SK-N-MC (cell line): ENCODE measurements at regions not wholly inside any gene's neighbourhood (a gene's known extent, or its start where the extent isn't known, plus 50 kb on each side); places are given as distances from the start of the nearest gene placed in this dataset.
A peak's percentile ranks its signal among the peaks of the same experiment; 100 is the strongest.

Source experiments
- DNase-seq: peaks from one replicate; pipeline ENCODE4 v3.0.0-alpha.2; 2011; ENCODE audit warnings: low read depth, low spot score
- H3K27ac ChIP-seq: fragments of 200-600 bp; sonication (generic); 2 replicates; pipeline ENCODE4 v1.5.1; 2016; ENCODE audit warnings: mixed run types
- H3K36me3 ChIP-seq: fragments of 200-600 bp; sonication (generic); 2 replicates; pipeline ENCODE4 v1.6.1; 2017; ENCODE audit warnings: antibody characterized with exemption, low read length, mixed read lengths; ENCODE audit not compliant: insufficient read depth
- H3K4me3 ChIP-seq: fragments of 200-600 bp; sonication (generic); 2 replicates; pipeline ENCODE4 v1.5.1; 2016
- H3K9ac ChIP-seq: fragments of 200-600 bp; sonication (generic); 2 replicates; pipeline ENCODE4 v1.8.0; 2017; ENCODE audit warnings: mixed run types, mixed read lengths; ENCODE audit not compliant: insufficient read length
- H3K9me3 ChIP-seq: fragments of 200-600 bp; sonication (generic); 2 replicates; pipeline ENCODE4 v1.6.1; 2017; ENCODE audit warnings: low read depth, mild to moderate bottlenecking, antibody characterized with exemption, low read length, moderate library complexity, mixed read lengths
- EZH2 ChIP-seq: fragments of 200-600 bp; sonication (generic); IDR thresholded peaks from one replicate; pipeline ENCODE4 v1.6.1; 2017; ENCODE audit warnings: antibody characterized with exemption
- FOXP2 ChIP-seq: optimal IDR thresholded peaks from 2 replicates; pipeline ENCODE3; 2011; ENCODE audit warnings: mild to moderate bottlenecking, moderate library complexity; ENCODE audit not compliant: insufficient read depth; ENCODE audit errors: extremely low read length, control extremely low read depth
- POLR2AphosphoS5 ChIP-seq: IDR thresholded peaks from 2 replicates; pipeline ENCODE4 v1.6.1; 2012; ENCODE audit warnings: mild to moderate bottlenecking, low read depth, low read length, borderline replicate concordance

GRCh38 chr14:62097824-62098223 is 335.6 kb downstream of the SNAPC1 start:
- DNase-seq: no peak
- no peak overlapping the region for H3K9ac ChIP-seq
- TF ChIP-seq FOXP2 (no peak), EZH2 (no peak), POLR2AphosphoS5 (no peak)

DNA sequence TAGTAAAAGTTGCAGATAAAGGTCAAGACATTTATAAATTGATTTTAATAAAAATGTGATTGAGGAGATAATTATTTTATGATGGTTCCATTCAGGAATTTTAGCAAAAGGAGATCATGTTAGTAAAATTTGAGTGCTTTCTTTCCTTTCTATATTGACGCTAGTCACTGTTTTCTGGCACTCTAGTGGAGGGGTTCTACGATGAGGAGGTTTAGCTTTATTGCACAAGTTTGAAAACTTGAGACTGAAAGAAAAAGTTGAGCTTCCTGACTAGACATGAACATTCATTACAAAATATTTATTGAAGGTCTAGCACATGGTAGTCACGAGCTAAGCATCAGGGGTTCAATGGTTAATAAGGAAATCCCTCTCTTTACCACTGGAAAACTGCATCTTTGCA is 336.1 kb downstream of the SNAPC1 start:
- H3K27ac ChIP-seq: no peak overlapping the region
- TF ChIP-seq EZH2: no peak
- TF ChIP-seq FOXP2: no peak
- no peak for TF ChIP-seq POLR2AphosphoS5
- H3K36me3 ChIP-seq: no peaks in the 10 kb centered on the region
- H3K9ac ChIP-seq: no peak overlapping the region
- DNase-seq: no peak
- no peak overlapping the region for H3K4me3 ChIP-seq
- H3K9me3 ChIP-seq: no peaks in the 10 kb centered on the region

More at GRCh38 chr14:62097824-62098223, 335.6 kb downstream of the SNAPC1 start:
- Histone ChIP-seq H3K4me3 (no peak overlapping the region), H3K27ac (no peak overlapping the region), H3K36me3 (no peaks in the 10 kb centered on the region), H3K9me3 (no peaks in the 10 kb centered on the region)

GRCh38 chr14:62099091-62099490 is 336.9 kb downstream of the SNAPC1 start:
- H3K9me3 ChIP-seq: no peaks in the 10 kb centered on the region
- no peak overlapping the region for H3K9ac ChIP-seq
- H3K36me3 ChIP-seq: no peaks in the 10 kb centered on the region
- no peak for DNase-seq
- TF ChIP-seq FOXP2 (no peak), EZH2 (no peak), POLR2AphosphoS5 (no peak)
- no peak overlapping the region for H3K27ac ChIP-seq
- H3K4me3 ChIP-seq: no peak overlapping the region

- no peak overlapping the region for H3K27ac ChIP-seq
- TF ChIP-seq FOXP2: no peak
- no peak for TF ChIP-seq POLR2AphosphoS5
- no peak for TF ChIP-seq EZH2
- no peaks in the 10 kb centered on the region for H3K36me3 ChIP-seq
- H3K9ac ChIP-seq: no peak overlapping the region
- H3K9me3 ChIP-seq: no peaks in the 10 kb centered on the region
- DNase-seq: no peak
- no peak overlapping the region for H3K4me3 ChIP-seq
Measured at GRCh38 chr14:62101189-62101588, 339.0 kb downstream of the SNAPC1 start.

DNA sequence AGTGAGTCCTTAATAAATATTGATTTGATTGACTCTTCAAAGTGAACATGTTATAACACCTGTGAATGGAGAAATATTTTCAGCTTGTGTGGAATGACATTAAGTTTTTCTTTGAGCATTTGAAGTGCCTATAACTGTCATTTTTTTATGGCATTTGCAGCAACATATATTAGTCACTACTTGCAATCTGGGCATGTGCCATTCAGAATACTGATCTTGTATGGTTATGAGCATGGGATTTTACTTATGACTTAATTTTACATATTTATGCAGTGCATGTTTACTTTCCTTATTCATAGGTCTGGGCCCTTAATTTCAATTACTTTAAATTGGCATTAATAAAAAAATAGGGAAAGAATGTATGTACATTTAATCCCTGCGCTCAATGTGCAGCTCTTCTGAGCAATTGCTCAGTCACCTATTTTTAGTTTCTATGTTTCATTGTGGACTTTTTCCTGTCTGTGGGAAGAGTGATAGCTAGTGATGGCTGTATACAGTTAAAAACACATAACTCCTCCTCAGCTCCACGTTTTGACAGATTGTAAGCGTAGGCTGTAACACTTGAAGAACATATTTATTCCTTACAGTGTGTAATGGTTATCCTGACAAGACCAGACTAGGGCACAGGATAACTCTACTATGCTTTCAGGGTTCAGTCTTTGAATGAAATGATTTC is 339.6 kb downstream of the SNAPC1 start:
- no peak overlapping the region for H3K27ac ChIP-seq
- DNase-seq: no peak
- no peaks in the 10 kb centered on the region for H3K36me3 ChIP-seq
- no peak overlapping the region for H3K4me3 ChIP-seq
- H3K9ac ChIP-seq: no peak overlapping the region
- no peak for TF ChIP-seq EZH2
- TF ChIP-seq FOXP2: no peak
- no peak for TF ChIP-seq POLR2AphosphoS5
- no peaks in the 10 kb centered on the region for H3K9me3 ChIP-seq

DNA sequence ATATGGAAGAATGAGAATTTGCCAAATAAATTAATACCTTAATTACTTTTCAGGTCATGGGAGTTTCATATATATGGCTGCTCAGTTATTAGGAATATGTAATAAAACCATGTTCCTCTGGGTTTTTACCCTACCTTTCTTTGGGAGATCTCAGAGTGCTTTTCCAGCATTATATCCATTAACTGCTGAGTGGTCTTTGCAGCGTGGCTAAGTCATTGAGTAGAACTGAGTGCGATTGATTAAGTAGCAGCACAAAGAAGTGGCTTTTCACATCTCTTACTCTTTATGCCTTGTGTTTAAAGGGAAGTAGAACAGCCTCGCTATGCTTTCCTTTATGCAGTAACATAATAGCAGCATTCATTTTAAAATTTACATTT is 340.1 kb downstream of the SNAPC1 start:
- TF ChIP-seq FOXP2 (no peak), EZH2 (no peak), POLR2AphosphoS5 (no peak)
- Histone ChIP-seq H3K27ac (no peak overlapping the region), H3K36me3 (no peaks in the 10 kb centered on the region), H3K4me3 (no peak overlapping the region), H3K9me3 (no peaks in the 10 kb centered on the region), H3K9ac (no peak overlapping the region)
- no peak for DNase-seq

DNA sequence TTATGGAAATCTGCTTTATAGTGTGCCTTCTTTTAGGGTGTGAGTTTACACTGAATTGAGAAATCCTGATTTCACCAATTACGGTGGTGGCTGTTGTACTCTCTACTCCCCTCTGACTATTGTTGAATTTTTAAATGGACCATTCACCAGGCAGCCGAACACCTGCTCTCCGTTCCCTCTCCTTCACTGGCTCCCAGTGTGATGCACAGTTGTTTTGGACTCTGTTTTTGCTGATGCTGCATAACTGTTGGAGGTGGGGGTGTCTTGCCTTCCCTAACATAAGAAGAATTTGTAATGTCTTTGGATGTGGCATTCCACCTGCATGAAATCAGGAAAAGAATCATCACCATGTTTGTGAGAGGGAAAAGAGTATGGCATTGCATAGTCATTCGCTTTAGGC is 341.2 kb downstream of the SNAPC1 start:
- Histone ChIP-seq H3K36me3 (no peaks in the 10 kb centered on the region), H3K9me3 (no peaks in the 10 kb centered on the region), H3K27ac (no peak overlapping the region), H3K9ac (no peak overlapping the region), H3K4me3 (no peak overlapping the region)
- TF ChIP-seq EZH2 (no peak), FOXP2 (no peak), POLR2AphosphoS5 (no peak)
- no peak for DNase-seq

- TF ChIP-seq POLR2AphosphoS5: no peak
- no peak for TF ChIP-seq FOXP2
- TF ChIP-seq EZH2: no peak
- Histone ChIP-seq H3K4me3 (no peak overlapping the region), H3K27ac (no peak overlapping the region), H3K9ac (no peak overlapping the region), H3K9me3 (no peaks in the 10 kb centered on the region), H3K36me3 (no peaks in the 10 kb centered on the region)
- no peak for DNase-seq
Measured at GRCh38 chr14:62110941-62111340, 348.7 kb downstream of the SNAPC1 start.

DNA sequence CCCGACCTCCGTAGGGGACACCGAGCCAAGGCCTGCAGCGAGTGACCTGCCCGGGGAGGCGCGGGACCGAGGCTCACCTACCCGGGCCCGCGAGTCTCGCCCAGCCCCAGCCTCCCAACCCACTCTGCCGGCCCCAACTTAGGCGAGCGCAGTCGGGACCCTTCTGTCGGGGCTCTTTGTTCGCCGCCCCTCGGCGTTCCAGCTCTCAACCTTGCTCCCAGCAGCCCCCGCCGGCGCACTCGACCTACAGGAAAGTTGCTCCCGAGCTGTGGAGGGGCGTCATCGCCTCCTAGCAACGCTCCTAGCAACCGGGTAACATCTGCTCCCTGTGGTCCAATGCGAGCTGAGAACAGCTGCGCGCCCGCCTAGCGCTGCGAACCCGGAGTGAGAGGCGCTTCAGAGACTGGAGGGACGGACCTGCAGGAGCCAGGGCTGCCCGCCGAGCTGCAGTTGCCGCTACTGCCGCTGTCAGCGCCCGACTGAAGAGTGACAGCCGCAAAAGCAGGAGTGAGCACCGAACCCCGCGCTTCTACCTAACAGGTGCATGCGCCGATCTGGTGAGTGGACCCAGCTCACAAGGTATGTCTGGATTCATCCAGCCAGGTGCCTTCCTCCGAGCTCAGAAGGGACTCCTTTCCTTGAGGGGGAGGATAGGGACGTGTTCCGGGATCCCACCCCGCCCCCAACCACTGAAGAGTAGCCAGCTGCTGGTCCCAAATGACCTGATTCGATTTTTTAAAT is 355.0 kb downstream of the SNAPC1 start:
- Histone ChIP-seq H3K36me3 (no peaks in the 10 kb centered on the region), H3K4me3 (no peak overlapping the region), H3K9me3 (no peaks in the 10 kb centered on the region), H3K27ac (no peak overlapping the region), H3K9ac (no peak overlapping the region)
- TF ChIP-seq POLR2AphosphoS5: no peak
- no peak for TF ChIP-seq FOXP2
- peak; percentile 64 for TF ChIP-seq EZH2
- peak; percentile 6 for DNase-seq
